HG02798 (cell line): ENCODE measurements at regions not wholly inside any gene's neighbourhood (a gene's known extent, or its start where the extent isn't known, plus 50 kb on each side); places are given as distances from the start of the nearest gene placed in this dataset.
A peak's percentile ranks its signal among the peaks of the same experiment; 100 is the strongest.

ENCODE experiments used
- ATAC-seq: cut with Tn5 transposase; IDR thresholded peaks from one replicate; pipeline ENCODE4 v1.9.1; 2021; ENCODE audit warnings: mild to moderate bottlenecking; ENCODE audit not compliant: unreplicated experiment, poor library complexity

DNA sequence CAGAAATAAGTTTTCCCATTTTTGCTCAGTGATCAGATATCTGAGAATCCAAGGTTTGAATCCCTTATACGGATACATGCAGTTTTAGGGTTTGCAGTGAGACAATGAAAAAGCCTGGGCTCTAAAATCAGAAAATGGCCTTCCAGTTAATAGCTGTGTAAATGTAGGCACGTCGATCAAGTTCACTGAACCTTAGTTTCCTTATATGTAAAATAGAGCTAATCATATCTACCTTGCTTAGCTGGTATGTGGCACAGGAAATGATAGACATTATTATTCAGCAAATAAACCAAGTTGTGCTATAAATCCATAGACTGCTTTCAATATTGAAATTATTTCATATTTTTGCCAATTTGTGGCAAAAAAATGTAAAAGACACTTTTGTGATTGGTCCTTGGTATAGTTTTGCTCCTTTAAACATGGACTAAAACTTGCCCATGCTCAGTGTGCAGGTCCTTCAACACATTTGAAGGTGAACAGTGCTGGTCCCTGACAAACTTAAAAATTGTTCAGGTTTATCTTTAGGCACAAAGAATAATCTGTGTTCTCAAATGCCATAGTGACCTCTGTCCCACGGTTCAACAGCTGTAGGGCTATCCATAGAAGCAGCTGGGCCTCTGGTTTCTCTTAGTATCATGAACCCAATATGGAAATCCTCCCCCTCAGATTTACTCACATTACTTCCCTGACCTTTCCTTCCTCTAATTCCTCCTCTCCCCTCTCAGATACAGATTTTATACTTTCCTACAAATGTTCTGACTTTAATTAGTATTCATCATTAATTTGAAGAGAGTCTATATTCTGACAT is 51.0 kb downstream of the CCDC54 start:
- ATAC-seq: no peak

GRCh38 chr3:107429320-107430181 is 52.3 kb downstream of the CCDC54 start:
- ATAC-seq: peak; percentile 56

DNA sequence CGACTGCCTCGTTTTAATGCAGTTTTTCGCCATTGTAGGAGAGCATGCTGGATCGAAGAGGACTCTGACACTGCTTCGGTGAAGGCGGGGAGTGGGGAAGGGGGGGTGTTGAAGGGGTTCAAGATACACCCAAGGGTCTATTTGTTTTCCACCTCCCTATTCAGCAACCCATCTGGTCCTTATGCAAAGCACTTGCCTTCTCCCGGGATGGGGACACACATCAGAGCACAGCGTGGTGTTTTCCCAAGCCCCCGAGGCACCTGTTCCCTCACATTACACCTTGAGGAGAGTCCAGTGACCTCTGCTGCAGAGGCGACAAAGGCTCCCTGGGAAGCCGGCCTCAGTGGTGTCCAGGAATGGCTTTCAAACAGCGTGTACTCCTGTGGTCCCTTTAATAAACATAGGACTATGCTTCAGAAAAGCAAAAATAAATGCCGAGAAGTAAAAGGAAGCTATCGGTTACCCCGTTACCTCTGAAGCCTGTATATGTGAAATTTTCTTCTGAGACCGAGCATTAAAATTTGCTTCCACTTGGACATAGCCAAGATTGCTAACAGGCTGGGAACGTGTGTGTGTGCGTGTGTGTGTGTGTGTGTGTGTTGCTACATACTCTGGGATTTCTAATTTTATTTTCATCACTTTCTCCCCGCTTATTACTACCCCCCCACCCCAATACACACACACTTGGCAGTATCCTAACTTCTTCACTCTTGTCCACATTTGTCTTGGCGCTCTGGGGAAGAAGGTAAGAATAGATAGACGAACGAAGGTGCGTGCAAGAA is 53.2 kb downstream of the CCDC54 start:
- ATAC-seq: no peak

DNA sequence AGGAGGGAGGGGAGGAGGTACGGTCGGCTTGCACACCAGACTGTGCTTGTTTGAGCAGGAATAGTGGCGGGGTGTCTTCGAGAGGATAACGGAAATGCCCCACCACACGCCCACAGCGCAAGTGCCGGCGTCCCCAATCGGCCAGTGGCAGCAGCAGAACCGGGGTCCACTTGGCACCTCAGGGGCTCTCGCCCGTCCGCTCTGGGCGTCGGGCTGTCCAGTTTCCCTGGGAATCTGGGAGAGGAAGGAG is 53.7 kb downstream of the CCDC54 start:
- ATAC-seq: peak; percentile 25

DNA sequence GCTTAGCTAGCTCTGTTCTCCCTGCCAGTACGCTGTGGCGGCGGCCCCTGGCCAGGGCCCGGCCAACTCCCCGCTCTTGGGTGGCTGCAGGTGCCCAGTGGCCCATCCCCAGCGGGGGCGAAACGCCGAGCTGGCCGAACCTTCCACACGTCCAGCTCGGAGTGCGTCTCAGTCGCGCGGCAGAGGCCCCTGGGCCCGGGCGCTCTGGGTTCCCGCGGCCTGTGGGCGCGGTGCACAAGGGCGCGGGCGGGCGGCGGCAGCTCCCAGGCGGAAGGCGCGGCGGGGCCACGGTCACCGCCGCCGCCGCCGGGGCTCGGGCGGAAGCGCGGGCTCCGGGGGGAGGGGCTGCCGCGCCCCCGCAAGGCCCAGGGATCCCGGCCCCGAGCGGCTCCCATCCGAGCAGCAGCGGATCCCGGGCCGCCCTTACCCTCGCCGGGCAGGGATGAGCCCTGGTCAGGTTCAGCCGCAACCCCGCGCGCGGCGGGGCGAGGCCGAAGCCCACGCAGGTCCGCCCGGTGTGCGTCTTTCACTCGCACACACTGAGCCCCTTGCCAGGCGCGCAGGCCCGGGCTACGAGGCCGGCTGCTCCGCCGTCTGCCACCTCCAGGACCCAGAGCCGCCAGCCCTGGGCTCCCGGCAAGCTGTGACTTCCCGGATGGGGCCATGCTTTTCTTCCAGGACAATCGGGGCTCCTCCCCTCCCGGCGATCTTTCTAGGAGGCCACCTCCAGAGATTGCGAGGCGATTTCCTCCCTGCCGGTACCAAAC is 54.2 kb downstream of the CCDC54 start:
- ATAC-seq: peak; percentile 70

GRCh38 chr3:107432013-107432515 is 54.8 kb downstream of the CCDC54 start:
- no peak for ATAC-seq

- ATAC-seq: no peak
These were observed 55.4 kb downstream of the CCDC54 start for GRCh38 chr3:107432646-107433045.

GRCh38 chr3:107436029-107436428 is 58.8 kb downstream of the CCDC54 start:
- no peak for ATAC-seq

- no peak for ATAC-seq
These were observed 61.4 kb downstream of the CCDC54 start for GRCh38 chr3:107438671-107439070.

DNA sequence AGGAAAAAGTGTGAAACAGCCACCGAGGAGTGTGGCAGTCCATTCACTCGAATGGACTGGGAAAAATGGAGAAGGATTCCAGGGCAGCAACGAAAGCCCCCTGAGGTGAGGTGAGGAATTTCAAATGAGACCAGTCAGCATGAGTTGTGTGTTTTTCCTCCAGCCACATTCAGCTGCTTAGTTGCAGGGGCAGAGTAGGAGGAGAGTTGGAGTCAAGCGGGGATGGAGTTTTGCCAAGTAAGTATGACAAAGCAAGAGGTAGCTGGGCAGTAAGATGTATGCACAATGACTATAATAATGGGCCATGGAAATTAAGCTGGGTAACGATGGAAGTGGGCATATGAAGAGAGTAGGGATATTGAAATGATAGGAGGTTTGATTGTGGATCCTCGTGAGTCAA is 64.4 kb downstream of the CCDC54 start:
- no peak for ATAC-seq

DNA sequence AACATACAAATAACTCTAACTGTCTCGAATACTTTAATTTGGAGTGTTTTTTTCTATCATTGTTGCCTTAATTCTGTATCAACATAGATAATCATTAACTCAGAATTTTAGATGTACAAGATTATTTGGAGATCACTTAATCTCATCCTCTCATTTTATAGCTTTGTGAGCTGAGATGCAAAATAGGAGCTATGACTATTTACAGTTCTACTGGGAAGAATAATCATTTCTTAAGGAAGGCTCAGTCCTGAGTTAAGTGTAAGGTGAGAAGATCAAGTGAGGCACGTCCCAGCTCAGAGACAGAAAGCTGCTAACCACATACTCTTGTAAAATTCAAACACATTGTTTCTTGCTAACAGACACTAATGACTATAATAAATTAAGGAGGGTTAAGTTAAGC is 66.2 kb downstream of the CCDC54 start:
- no peak for ATAC-seq

GRCh38 chr3:107446706-107447105 is 69.5 kb downstream of the CCDC54 start:
- peak; percentile 39 for ATAC-seq

DNA sequence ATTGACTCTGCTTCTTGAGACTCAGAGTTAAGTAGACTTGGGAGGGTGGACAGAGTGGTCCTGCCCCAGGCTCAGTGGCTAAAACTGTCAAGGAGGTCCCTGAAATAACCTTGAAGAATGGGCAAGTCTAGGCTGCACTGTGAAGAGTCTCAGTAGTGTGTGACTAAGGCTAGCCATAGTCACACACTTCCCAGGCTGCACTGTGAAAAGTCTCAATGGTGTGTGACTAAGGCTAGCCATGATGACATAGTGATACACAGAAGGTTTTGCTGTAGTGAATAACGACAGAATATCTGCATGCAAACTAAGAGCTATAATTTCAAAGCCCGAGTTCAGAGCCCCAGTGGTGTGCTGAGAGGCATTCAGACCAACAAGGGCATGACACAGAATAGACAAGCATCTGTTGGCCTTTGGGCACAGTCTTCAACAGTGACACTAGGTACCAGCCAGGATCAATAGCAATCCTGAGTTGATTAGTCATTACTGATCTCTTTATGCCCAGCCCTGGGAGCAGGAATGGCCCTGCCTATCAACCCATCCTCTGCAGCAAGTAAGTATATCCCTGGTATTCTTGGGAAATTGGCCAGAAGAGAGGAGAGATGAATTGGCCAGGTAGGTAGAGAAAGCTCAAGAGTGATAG is 72.4 kb upstream of the BBX start:
- ATAC-seq: no peak

- no peak for ATAC-seq
These were observed 70.3 kb upstream of the BBX start for GRCh38 chr3:107452436-107452835.

GRCh38 chr3:107453504-107453903 is 69.3 kb upstream of the BBX start:
- ATAC-seq: no peak

GRCh38 chr3:107455621-107456020 is 67.1 kb upstream of the BBX start:
- no peak for ATAC-seq

- ATAC-seq: no peak
These were observed 66.3 kb upstream of the BBX start for GRCh38 chr3:107456501-107456900.

GRCh38 chr3:107458871-107459270 is 63.9 kb upstream of the BBX start:
- no peak for ATAC-seq

DNA sequence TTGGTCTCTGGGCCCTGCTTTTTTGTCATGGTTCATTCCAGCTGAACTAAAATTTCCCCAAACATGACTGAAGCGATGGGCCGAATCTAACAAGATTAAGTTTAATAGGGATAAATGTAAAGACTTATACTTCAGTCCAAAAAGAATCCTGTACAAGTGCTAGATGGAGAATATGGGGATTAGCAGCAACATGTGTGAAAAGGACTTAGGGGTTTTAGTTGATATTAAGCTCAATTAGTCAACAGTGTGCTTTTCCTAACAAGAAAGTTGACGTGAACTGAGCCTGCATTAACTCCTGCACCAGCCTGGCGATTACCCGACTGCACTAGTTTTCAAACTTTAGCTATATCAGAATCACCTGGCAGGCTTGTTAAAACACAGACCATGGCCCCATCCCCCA is 61.0 kb upstream of the BBX start:
- no peak for ATAC-seq

- ATAC-seq: no peak
These were observed 58.7 kb upstream of the BBX start for GRCh38 chr3:107464037-107464436.
